ENCODE measurements at regions not wholly inside any gene's neighbourhood (a gene's known extent, or its start where the extent isn't known, plus 50 kb on each side); places are given as distances from the start of the nearest gene placed in this dataset.

DNA sequence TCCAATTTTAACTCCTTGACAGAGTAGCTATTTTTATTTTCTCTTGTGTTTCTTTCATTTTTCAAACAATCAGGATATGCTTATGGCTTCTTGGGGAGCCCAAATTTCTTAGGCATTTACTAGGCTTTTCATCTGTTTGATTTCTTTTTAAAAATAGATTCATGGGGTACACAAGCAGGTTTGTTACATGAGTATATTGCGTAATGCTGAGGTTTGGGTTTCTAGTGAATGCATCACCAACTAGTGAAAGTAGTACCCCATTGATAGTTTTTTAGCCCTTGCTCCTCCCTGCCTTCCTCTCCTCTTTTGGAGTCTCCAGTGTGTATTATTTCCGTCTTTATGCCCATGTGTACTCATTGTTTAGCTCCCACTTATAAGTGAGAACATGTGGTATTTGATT, 190.7 kb downstream of the CENPF start:
- Histone ChIP-seq H2BK15ac (replicated peaks; ENCODE audit: low read depth) (no peak overlapping the region), H3K56ac (ENCODE audit: low read length) (no peak overlapping the region), H3K79me2 (ENCODE audit: control insufficient read depth, insufficient read depth, low read length) (no peaks in the 10 kb centered on the region), H2AK5ac (ENCODE audit: low read length) (no peak overlapping the region), H4K8ac (ENCODE audit: low read depth, low read length) (no peak overlapping the region), H3K4me2 (ENCODE audit: low read length) (no peak overlapping the region), H3K27ac (ENCODE audit: low read depth, low read length) (no peak overlapping the region), H3K18ac (ENCODE audit: low read length) (no peak overlapping the region), H3K23ac (ENCODE audit: low read length) (no peak overlapping the region), H3K9ac (ENCODE audit: low read length) (no peak overlapping the region), H3K4me3 (ENCODE audit: low read length) (no peak overlapping the region), H3K36me3 (ENCODE audit: control insufficient read depth, insufficient read depth, low read length) (no peaks in the 10 kb centered on the region), H2BK5ac (ENCODE audit: low read length) (no peak overlapping the region), H4K5ac (ENCODE audit: low read length) (no peak overlapping the region), H3K79me1 (ENCODE audit: low read length) (no peaks in the 10 kb centered on the region), H3K27me3 (ENCODE audit: insufficient read depth, low read length, poor library complexity) (no peaks in the 10 kb centered on the region), H2BK120ac (ENCODE audit: low read depth, low read length) (no peak overlapping the region), H3K4ac (ENCODE audit: low read depth, low read length) (no peak overlapping the region), H3K4me1 (ENCODE audit: control insufficient read depth, low read depth, low read length) (no peaks in the 10 kb centered on the region)
- no CpG with 5 or more reads among the region's 2 CpGs for WGBS (ENCODE audit: extremely low coverage, insufficient coverage, low lambda C conversion rate)
- DNase-seq = no peak

DNA sequence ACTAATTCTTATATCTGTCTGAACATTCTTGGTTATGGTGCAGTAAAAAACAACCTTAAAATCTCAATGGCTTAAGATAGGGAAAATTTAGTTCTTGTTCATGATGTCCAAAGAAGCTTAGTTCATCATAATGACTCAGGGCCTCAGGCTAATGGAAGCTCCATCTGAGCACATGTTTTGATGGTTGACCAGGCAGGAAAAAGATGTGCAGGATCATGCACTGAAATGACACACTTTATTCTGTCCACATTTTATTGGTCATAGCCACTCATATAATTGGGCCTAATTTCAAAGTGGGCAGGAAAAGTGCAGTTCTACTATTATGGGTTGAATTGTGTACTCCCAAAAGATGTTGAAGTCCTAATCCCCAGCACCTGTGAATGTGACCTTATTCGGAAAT, 198.2 kb downstream of the CENPF start:
- Histone ChIP-seq H3K4me2 (ENCODE audit: low read length) (no peak overlapping the region), H2BK120ac (ENCODE audit: low read depth, low read length) (no peak overlapping the region), H3K9ac (ENCODE audit: low read length) (no peak overlapping the region), H2AK5ac (ENCODE audit: low read length) (no peak overlapping the region), H3K23ac (ENCODE audit: low read length) (no peak overlapping the region), H3K4me3 (ENCODE audit: low read length) (no peak overlapping the region), H3K36me3 (ENCODE audit: control insufficient read depth, insufficient read depth, low read length) (no peaks in the 10 kb centered on the region), H3K79me1 (ENCODE audit: low read length) (no peaks in the 10 kb centered on the region), H3K4ac (ENCODE audit: low read depth, low read length) (no peak overlapping the region), H2BK15ac (replicated peaks; ENCODE audit: low read depth) (no peak overlapping the region), H3K56ac (ENCODE audit: low read length) (no peak overlapping the region), H3K79me2 (ENCODE audit: control insufficient read depth, insufficient read depth, low read length) (no peaks in the 10 kb centered on the region), H3K4me1 (ENCODE audit: control insufficient read depth, low read depth, low read length) (no peaks in the 10 kb centered on the region), H4K8ac (ENCODE audit: low read depth, low read length) (no peak overlapping the region), H3K27me3 (ENCODE audit: insufficient read depth, low read length, poor library complexity) (peaks cover 2% of the 10 kb centered on the region), H3K27ac (ENCODE audit: low read depth, low read length) (no peak overlapping the region), H4K5ac (ENCODE audit: low read length) (no peak overlapping the region), H2BK5ac (ENCODE audit: low read length) (no peak overlapping the region), H3K18ac (ENCODE audit: low read length) (no peak overlapping the region)
- WGBS (ENCODE audit: extremely low coverage, insufficient coverage, low lambda C conversion rate) = no CpG with 5 or more reads among the region's 1 CpG
- no peak for DNase-seq

- Histone ChIP-seq H3K23ac (ENCODE audit: low read length) (no peak overlapping the region), H3K27me3 (ENCODE audit: insufficient read depth, low read length, poor library complexity) (no peaks in the 10 kb centered on the region), H3K4me1 (ENCODE audit: control insufficient read depth, low read depth, low read length) (no peaks in the 10 kb centered on the region), H3K36me3 (ENCODE audit: control insufficient read depth, insufficient read depth, low read length) (no peaks in the 10 kb centered on the region), H3K9ac (ENCODE audit: low read length) (no peak overlapping the region), H2BK5ac (ENCODE audit: low read length) (no peak overlapping the region), H3K4me3 (ENCODE audit: low read length) (no peak overlapping the region), H3K18ac (ENCODE audit: low read length) (no peak overlapping the region), H4K5ac (ENCODE audit: low read length) (no peak overlapping the region), H3K56ac (ENCODE audit: low read length) (no peak overlapping the region), H2AK5ac (ENCODE audit: low read length) (no peak overlapping the region), H3K27ac (ENCODE audit: low read depth, low read length) (no peak overlapping the region), H2BK15ac (replicated peaks; ENCODE audit: low read depth) (no peak overlapping the region), H2BK120ac (ENCODE audit: low read depth, low read length) (no peak overlapping the region), H3K79me1 (ENCODE audit: low read length) (no peaks in the 10 kb centered on the region), H3K4me2 (ENCODE audit: low read length) (no peak overlapping the region), H3K4ac (ENCODE audit: low read depth, low read length) (no peak overlapping the region), H3K79me2 (ENCODE audit: control insufficient read depth, insufficient read depth, low read length) (no peaks in the 10 kb centered on the region), H4K8ac (ENCODE audit: low read depth, low read length) (no peak overlapping the region)
- peak; percentile 58 for DNase-seq
- WGBS (ENCODE audit: extremely low coverage, insufficient coverage, low lambda C conversion rate) = no CpG with 5 or more reads among the region's 3 CpGs
These were observed 206.0 kb downstream of the CENPF start for GRCh38 chr1:214808845-214809460.

DNA sequence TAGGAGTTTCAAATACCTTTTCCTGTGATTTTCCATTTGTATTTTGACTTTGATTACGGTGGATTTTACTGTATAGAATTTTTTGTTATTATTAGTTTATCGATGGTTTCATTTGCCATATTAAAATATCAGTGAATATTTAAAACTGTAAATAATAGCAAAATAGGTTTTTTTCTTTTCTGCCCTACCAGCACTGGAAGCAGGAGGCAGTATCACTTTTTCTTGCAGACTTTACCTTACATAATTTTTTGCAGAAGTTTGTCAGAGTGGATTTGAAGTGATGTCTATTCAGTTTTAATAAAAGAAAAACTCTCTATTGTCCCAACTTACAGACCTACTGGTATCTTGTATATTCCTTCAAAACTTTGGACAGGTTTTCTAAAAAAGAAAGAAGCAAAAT, 213.6 kb downstream of the CENPF start:
- Histone ChIP-seq H3K27ac (ENCODE audit: low read depth, low read length) (no peak overlapping the region), H3K4me3 (ENCODE audit: low read length) (no peak overlapping the region), H3K4me1 (ENCODE audit: control insufficient read depth, low read depth, low read length) (no peaks in the 10 kb centered on the region), H3K56ac (ENCODE audit: low read length) (no peak overlapping the region), H2AK5ac (ENCODE audit: low read length) (no peak overlapping the region), H3K9ac (ENCODE audit: low read length) (no peak overlapping the region), H3K79me2 (ENCODE audit: control insufficient read depth, insufficient read depth, low read length) (no peaks in the 10 kb centered on the region), H2BK15ac (replicated peaks; ENCODE audit: low read depth) (no peak overlapping the region), H3K18ac (ENCODE audit: low read length) (no peak overlapping the region), H3K4ac (ENCODE audit: low read depth, low read length) (no peak overlapping the region), H3K79me1 (ENCODE audit: low read length) (no peaks in the 10 kb centered on the region), H3K27me3 (ENCODE audit: insufficient read depth, low read length, poor library complexity) (no peaks in the 10 kb centered on the region), H4K5ac (ENCODE audit: low read length) (no peak overlapping the region), H3K23ac (ENCODE audit: low read length) (no peak overlapping the region), H2BK5ac (ENCODE audit: low read length) (no peak overlapping the region), H2BK120ac (ENCODE audit: low read depth, low read length) (no peak overlapping the region), H4K8ac (ENCODE audit: low read depth, low read length) (no peak overlapping the region), H3K36me3 (ENCODE audit: control insufficient read depth, insufficient read depth, low read length) (no peaks in the 10 kb centered on the region), H3K4me2 (ENCODE audit: low read length) (no peak overlapping the region)
- no peak for DNase-seq
- WGBS (ENCODE audit: extremely low coverage, insufficient coverage, low lambda C conversion rate) = 100% methylated on average over 2 of the region's 2 CpGs

- Histone ChIP-seq H3K18ac (ENCODE audit: low read length) (no peak overlapping the region), H3K79me2 (ENCODE audit: control insufficient read depth, insufficient read depth, low read length) (no peaks in the 10 kb centered on the region), H3K27me3 (ENCODE audit: insufficient read depth, low read length, poor library complexity) (no peaks in the 10 kb centered on the region), H3K56ac (ENCODE audit: low read length) (no peak overlapping the region), H2BK5ac (ENCODE audit: low read length) (no peak overlapping the region), H3K79me1 (ENCODE audit: low read length) (no peaks in the 10 kb centered on the region), H2BK15ac (replicated peaks; ENCODE audit: low read depth) (no peak overlapping the region), H3K36me3 (ENCODE audit: control insufficient read depth, insufficient read depth, low read length) (no peaks in the 10 kb centered on the region), H3K27ac (ENCODE audit: low read depth, low read length) (no peak overlapping the region), H3K9ac (ENCODE audit: low read length) (no peak overlapping the region), H4K8ac (ENCODE audit: low read depth, low read length) (no peak overlapping the region), H3K4ac (ENCODE audit: low read depth, low read length) (no peak overlapping the region), H3K4me1 (ENCODE audit: control insufficient read depth, low read depth, low read length) (no peaks in the 10 kb centered on the region), H3K4me2 (ENCODE audit: low read length) (no peak overlapping the region), H4K5ac (ENCODE audit: low read length) (no peak overlapping the region), H3K23ac (ENCODE audit: low read length) (no peak overlapping the region), H2BK120ac (ENCODE audit: low read depth, low read length) (no peak overlapping the region), H3K4me3 (ENCODE audit: low read length) (no peak overlapping the region), H2AK5ac (ENCODE audit: low read length) (no peak overlapping the region)
- no CpG with 5 or more reads among the region's 21 CpGs for WGBS (ENCODE audit: extremely low coverage, insufficient coverage, low lambda C conversion rate)
- peak; percentile 70 for DNase-seq
These were observed 220.5 kb downstream of the CENPF start for GRCh38 chr1:214823311-214824117.
